HG03575 (cell line): ENCODE measurements at regions not wholly inside any gene's neighbourhood (a gene's known extent, or its start where the extent isn't known, plus 50 kb on each side); places are given as distances from the start of the nearest gene placed in this dataset.
"Not testable (repeated sequence)": the region's sequence is repeated elsewhere in the genome, so short reads cannot be mapped to it uniquely, and the experiment has no call there.

Source experiments
- ATAC-seq: cut with Tn5 transposase; IDR thresholded peaks from one replicate; pipeline ENCODE4 v1.9.1; 2021; ENCODE audit not compliant: unreplicated experiment, insufficient number of reproducible peaks, low FRiP score; ENCODE audit errors: extremely low read depth

- ATAC-seq = no peak
These were observed 153.8 kb upstream of the ARHGAP20 start for GRCh38 chr11:110866081-110866480.

GRCh38 chr11:110862407-110862806 lies 150.2 kb upstream of the ARHGAP20 start:
- ATAC-seq = no peak

- ATAC-seq = no peak
These were observed 148.2 kb upstream of the ARHGAP20 start for GRCh38 chr11:110860461-110860860.

GRCh38 chr11:110859998-110860397 lies 147.8 kb upstream of the ARHGAP20 start:
- ATAC-seq = no peak

GRCh38 chr11:110859240-110859840 lies 147.1 kb upstream of the ARHGAP20 start:
- no peak for ATAC-seq

- no peak for ATAC-seq
These were observed 146.3 kb upstream of the ARHGAP20 start for GRCh38 chr11:110858547-110858921.

GRCh38 chr11:110857892-110858546 lies 145.8 kb upstream of the ARHGAP20 start:
- ATAC-seq = no peak

GRCh38 chr11:110856996-110857812 lies 145.0 kb upstream of the ARHGAP20 start:
- ATAC-seq = no peak

- no peak for ATAC-seq
These were observed 144.1 kb upstream of the ARHGAP20 start for GRCh38 chr11:110856340-110856739.

- ATAC-seq = no peak
These were observed 143.0 kb upstream of the ARHGAP20 start for GRCh38 chr11:110855191-110855590.

- no peak for ATAC-seq
These were observed 140.8 kb upstream of the ARHGAP20 start for GRCh38 chr11:110852921-110853490.

- no peak for ATAC-seq
These were observed 138.6 kb upstream of the ARHGAP20 start for GRCh38 chr11:110850846-110851245.

GRCh38 chr11:110843053-110843452 lies 130.8 kb upstream of the ARHGAP20 start:
- ATAC-seq = not testable (repeated sequence)

GRCh38 chr11:110838808-110839207 lies 126.6 kb upstream of the ARHGAP20 start:
- no peak for ATAC-seq

- ATAC-seq = no peak
These were observed 125.4 kb upstream of the ARHGAP20 start for GRCh38 chr11:110837603-110838002.

GRCh38 chr11:110835106-110835505 lies 122.9 kb upstream of the ARHGAP20 start:
- ATAC-seq = no peak

- ATAC-seq = no peak
These were observed 120.8 kb upstream of the ARHGAP20 start for GRCh38 chr11:110833033-110833484.

- no peak for ATAC-seq
These were observed 120.3 kb upstream of the ARHGAP20 start for GRCh38 chr11:110832539-110832938.

GRCh38 chr11:110832080-110832479 lies 119.8 kb upstream of the ARHGAP20 start:
- no peak for ATAC-seq

GRCh38 chr11:110830747-110831146 lies 118.5 kb upstream of the ARHGAP20 start:
- ATAC-seq = no peak
